HG03196 (cell line): ENCODE measurements at regions not wholly inside any gene's neighbourhood (a gene's known extent, or its start where the extent isn't known, plus 50 kb on each side); places are given as distances from the start of the nearest gene placed in this dataset.
A peak's percentile ranks its signal among the peaks of the same experiment; 100 is the strongest.

Source experiments
- ATAC-seq: cut with Tn5 transposase; IDR thresholded peaks from one replicate; pipeline ENCODE4 v1.9.1; 2021; ENCODE audit not compliant: unreplicated experiment

DNA sequence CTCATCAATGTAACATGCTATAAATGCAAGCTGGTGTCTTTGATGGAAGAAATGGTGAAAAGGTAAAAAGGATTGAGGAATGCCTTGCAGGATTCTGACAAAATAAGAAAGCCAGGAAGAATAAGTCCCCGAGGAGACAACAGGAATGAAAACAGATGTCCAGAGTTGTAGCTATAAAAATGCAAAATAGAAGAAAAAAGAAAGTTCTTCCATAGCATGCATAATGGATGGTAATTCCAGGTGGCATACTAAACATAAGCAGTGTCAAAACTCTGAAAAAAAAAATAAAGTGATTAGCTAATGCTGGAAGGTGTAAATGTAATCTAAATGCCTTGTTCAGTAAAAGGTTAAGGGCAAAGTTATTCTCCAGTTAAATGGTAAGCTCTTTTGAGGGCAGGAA, 225.9 kb upstream of the CHST9 start:
- no peak for ATAC-seq

DNA sequence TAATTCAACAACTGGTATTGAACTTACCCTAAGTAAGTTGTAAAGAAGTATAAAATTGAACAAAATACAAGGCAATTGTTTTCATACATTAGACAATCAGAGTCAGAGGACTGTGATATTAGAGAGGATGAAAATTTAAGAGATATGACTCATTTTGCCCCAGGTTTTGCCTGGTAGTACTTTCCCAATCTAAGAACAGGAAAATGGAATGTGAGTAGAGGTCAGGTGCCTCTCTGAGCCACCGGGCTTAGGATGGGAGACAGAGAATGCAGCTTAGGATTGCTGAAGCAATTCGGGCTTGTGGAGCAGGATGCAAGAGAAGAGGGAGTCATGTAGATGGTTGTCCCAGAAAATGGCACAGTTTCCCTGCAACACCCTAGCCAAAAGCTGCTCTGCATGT, 219.7 kb upstream of the CHST9 start:
- ATAC-seq = no peak

DNA sequence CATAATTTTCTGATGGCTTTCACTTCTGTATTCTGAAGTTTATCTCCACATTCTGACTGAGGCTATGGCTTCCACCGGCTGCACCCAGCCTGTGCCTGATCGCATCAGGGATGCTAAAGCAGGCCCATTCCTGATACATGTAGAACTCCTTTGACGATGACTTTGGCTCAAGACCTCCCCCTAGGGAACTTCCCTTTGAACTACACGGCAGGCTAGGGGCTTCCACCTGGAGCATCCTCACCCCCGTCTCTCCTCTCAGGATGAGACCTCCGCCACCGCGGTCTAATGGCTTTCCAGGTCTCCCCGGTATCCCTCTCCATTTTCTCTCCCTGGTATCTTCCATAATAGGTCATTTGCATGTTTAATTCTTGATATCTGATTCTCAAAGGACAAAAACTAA, 214.9 kb upstream of the CHST9 start:
- ATAC-seq = no peak

DNA sequence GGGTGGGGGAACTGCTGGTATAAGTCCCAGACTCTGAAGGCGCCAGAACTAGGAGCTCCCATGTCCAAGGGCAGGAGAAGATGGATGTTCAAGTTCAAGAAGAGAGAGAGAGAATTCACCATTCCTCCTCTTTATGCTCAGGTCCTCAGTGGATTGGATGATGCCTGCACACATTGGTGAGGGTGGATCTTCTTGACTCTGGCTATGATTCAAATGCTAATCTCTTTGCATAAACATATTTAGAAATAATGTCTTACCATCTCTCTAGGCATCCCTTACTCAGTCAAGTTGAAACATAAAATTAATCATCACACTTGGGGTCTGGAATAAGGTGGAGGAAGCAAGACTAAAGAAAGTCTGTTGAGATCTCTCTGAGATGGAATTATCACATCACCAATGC, 210.6 kb upstream of the CHST9 start:
- no peak for ATAC-seq

DNA sequence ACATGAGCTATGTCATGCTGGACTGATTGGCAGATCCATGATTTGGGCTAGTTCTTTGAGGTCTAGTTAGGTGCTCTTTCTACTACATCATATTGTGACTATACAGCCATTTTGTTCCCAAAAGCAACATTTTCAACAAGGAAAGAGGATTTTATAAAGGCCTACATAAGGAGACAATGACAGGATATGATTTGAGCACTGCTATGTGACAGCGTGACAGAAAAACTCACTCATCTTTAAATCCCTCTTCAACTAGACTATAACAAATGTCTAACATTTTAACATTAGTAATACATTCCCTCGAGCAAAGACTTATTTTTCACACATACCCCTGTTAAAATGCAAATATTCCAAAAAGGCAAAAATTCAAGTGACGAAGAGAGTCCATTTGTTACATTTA, 209.6 kb upstream of the CHST9 start:
- no peak for ATAC-seq

DNA sequence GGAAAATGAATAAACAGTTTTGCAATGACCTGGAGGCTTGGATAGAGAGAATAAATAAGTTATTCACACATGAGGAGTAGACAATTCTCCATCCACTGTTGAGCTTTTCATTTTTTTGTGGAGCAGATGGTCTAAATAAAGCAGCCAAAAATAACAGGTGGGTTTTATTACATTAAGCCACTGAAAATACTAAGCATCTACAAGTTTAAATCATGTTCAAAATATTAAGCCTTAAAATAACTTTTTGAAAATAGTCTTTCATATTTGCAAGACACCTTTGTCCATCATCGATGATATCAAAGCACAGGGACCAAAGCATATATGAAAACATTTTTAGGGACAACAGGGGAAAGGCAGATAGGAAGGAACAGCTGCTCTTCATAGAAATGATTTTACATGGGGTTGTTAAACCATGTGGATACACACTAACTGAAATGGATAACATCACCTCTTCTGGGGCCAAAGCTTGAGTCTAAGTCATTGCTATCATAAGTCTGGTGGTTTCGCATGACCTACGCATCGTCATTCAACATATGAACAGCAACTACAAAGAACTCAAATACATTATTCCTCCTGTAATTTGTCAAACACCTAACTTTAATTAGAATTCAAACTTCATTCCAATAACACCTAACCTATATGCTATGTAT, 197.6 kb upstream of the CHST9 start:
- ATAC-seq = no peak

DNA sequence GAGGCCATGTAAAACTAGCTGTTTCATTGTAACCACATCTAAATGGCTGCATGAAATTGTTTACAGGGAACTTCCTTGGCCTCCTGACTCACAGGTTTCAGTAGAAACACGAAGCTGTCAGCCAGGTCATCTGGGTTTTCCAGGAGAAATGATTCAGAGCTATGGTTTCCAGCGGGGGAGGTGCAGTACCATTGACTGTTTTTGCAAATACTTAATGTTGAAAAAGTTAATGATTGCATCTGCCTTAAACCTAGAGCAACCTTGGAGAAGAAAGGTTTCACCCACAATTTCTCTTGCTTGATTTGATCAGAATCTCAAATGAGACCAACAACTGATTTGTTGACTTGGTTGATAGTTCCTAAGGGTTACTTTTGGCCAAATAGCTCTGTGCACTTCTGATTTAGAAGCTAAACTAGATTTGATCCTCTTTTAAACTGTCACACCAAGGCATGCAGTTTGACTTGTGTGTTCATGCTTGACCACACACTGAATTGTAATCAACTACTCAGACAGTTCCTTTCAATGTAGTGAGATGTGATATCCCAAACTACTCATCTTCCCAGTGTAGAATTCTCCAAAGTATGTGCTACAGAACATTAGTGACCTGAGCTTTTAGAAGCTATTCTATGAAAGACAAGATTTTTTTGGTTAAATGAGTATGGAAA, 193.5 kb upstream of the CHST9 start:
- peak; percentile 81 for ATAC-seq

DNA sequence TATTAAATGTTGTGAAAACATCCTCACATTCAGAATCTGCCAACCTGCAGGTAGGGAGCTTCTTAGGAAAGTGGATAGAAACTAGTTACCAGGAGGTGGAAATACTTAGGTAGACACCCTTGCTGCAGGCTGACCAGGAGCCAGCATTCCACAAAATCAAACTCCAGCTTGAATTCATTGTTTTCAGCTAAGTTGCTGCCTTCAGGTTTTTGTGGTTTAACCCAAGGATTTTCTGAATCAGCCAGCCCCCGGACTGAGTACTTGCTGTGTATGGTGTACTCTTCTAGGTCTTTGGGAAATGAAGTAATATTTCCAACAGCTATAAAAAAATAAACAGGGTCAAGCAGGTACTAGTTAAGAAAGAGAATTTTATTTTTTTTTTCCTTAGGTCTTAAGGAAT, 192.1 kb upstream of the CHST9 start:
- no peak for ATAC-seq

DNA sequence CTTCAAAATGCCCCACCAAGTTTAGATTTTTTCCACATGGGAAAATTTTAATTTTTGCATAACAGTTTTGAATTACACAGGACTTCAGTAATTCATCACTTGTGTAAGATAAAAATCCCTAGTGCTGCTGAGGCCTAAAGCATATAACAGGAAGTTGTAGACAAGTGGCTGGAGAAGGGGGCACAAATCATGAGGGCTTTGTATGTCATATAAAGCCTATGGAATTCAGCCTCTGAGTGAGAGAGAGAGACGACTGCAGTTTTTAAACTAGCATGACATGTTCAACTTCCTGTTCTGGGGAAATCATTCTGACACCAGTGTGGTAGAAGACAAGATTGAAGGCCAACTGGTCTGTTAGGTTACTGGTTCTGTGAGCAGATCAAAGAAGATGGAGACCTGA, 187.3 kb upstream of the CHST9 start:
- no peak for ATAC-seq

DNA sequence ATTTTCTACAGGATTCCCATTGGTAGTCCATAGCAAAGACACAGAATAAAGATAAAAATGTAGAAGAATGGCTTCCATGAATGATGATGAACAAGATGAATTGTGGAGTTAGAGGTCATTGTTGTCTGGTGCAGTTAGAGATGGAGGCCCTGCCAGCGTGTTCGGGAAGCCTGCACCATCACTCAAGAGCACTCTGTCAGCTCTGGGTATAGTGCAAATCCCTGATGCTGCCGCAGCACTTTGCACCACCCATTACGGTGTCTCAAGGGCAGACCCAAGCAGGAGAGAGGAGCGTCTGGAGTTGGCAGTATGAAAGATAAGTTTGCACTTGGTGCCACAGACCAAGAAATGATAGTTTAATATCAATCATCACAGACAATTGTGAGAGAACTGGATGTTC, 181.6 kb upstream of the CHST9 start:
- ATAC-seq = no peak

DNA sequence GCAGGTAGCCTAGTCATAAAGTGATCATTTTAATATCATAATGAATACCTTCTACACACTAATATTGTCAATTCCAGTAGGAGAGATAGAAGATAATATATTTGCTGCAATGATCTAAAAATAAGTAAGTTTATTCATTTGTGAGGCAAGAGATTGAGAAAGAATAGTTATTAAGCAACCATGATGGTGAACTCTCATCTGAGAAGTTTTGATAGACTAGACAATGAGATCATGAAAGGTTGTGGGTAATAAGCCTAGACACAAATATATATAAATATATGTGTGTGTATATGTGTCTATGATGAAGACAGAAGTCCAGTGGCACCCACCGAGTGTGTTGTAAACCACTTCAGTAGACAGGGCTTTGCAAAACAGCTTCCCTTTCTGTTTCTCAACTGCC, 181.0 kb upstream of the CHST9 start:
- no peak for ATAC-seq

DNA sequence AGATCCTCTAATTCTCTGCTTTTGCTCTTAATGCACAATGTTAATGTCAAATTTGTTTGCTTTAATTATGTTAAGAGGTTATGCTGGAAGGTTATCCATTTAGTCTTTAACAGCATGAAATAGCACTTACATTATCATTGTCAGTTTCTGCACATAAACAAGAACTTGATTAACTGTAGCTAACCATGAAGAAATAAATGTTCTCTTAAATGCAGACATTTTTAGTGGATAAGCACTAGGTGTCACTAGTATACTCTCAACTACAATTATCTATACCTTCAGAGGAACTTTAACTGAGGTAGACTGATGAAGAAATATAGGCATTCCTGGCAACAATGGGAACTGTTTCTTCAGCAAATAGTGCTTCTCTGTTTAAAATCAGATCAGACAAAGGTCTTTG, 178.8 kb upstream of the CHST9 start:
- ATAC-seq = no peak

DNA sequence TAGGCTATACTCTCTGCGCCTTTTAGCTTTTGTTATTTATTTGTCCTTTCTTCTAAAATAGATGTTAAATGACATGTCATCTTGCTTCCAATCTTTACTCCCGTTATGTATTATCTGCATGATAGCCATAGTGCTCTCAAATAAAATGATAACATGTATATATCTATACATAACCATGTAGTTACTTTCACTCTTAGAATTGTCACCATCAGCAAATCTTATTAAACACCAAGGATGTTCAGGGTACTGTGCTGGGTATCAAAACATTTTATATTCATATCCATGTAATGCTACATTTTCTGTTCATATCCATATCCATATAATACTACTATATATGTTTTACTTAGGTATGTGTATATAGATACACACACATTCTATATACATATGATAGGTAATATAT, 176.4 kb upstream of the CHST9 start:
- no peak for ATAC-seq

DNA sequence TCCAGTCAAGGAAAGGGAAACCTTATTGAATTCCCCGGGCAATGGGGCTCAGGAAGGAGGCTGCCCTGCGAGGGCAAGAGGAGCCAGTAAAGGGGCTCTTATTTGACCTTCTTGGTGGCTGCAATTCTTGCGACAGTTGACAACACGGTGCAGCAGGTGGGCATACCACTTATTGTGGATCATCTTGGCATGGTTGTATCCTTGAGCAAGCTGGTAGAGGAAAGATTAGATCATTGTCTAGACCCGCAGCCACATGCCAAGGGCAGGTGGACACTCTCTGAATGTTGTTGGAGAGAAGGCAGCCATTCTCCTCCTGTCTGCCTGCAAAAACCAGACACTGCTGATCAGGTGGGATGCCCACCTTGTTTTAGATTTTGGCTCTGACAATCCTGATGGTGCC, 170.2 kb upstream of the CHST9 start:
- no peak for ATAC-seq

DNA sequence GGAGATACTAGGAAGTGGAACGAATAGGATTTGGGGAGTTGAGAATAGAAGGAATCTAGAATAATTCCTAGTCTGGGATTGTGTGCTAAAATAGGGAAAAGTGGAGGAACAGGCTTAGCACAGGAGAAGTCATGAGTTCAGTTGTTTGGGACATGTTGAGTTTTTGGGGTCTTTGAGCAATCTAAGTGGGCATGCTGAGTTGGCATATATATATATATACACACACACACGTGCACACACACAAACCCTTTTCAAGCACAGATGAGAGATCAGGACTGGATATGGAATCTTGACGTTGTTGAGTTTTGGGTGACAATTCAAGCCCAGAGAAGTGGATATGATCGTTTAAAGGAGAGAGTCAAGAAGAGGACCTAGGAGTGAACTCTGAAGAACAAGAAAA, 168.2 kb upstream of the CHST9 start:
- ATAC-seq = no peak

DNA sequence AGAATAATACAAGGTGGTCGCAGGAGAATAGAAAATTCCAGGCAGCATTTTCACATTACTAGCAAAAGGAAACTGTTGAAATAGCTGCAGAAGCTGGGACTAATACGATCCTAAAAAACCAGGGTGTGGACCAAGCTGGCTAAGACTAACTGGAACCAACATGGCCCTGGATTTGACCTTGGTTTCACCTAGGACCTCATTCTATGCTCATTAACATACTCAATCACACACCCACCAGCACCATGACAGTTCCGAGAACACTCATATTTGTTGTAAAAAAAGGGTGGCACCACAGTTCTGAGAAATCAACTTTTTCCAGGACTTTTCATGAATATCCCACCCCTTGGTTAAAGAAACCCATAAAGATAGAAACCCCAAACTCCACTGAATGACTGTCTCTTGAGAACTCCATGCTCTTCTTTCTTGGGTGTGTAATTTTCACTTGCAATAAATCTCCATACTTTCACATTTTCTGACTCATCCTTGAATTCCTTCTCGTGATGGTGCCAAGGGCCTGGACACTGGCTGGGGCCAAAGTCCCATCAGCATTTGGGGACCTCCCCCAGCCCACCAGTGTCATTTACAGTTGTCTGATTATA, 164.3 kb upstream of the CHST9 start:
- no peak for ATAC-seq

DNA sequence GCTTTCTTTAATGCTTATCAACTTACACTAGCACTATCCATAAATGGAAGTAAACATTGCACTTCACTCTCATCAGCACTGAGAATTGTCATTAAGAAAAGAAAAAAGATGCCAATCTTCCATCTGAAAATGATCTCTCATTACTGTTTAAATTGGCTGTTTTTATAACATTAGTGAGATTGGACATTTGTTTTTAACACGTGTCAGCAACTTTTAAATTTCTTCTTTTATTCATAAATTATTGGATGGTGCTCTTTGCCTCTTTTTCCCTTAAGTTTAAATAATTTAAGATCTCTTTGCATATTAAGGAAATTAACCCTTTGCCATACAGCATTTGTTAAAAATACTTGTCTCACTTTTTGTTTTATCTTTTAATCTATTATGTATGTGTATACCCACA, 146.5 kb upstream of the CHST9 start:
- ATAC-seq = no peak

DNA sequence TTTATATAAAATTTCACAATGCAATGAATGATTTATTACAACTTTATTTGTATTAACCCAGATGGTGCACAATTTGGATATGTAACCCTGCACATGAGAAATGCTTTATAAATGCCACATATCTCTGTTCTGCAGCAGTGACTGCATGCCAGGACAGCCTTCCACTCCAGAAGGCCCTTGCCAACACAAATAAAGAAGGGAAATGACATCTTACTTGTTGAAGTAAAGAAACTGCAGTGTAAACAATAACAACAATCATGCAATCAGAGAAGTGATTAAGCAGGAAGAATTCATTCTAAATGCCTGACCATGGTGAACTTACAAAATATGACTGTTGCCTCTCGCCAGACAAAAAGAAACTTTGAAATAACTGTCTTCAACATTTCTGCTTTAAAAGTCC, 129.9 kb upstream of the CHST9 start:
- ATAC-seq = no peak

DNA sequence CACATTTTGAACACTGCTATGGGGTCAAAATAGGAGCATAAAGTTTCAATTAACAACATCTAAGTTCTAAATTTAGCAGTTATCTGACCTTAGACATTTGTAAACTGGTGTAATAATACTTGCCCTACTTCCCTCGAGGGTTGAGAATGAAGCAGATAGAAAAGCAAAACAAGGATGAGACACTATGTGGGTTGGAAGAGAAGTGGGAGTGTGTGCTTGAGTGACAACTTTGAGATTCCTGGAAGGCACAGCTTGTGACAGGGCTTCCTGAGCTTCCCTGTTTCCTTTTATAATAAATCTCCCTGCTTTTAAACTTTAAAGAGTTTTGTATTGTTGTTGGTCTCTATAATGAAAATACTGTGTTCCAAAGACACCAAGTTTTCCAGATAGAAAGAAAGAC, 128.6 kb upstream of the CHST9 start:
- no peak for ATAC-seq

DNA sequence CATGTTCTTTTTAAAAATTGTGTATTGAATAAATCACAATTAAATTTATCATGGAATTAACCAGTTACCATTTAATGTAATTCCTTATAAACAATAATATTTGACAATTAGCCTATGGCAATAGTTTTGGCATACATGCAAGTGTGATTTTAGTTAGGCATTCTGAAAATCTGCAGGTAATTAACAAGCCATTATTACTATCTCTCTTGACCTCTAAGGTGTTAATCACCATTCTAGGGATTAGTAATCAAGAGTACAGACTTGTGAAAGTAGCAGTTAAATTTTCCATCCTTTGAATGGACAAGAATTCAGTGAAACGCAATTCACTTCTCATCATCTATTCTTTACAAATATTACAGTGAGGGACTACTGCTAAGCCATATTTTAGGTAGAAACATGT, 127.7 kb upstream of the CHST9 start:
- ATAC-seq = no peak

DNA sequence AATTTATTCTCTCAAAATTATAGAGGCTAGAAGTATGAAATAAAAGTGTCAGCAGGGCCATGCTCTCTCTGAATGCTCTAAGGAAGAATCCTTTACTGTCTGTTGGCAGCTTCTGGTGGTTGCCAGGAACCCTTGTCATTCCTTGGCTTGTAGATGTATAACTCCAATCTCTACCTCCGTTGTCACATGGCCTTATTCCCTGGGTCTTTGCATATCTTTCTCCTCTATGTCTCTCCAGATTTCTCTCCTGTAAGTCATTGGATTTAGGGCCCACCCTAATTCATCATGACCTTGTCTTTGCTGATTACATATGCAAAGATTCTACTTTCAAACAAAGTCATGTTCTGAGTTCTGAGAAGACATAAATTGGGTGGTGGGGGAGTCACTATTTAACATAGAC, 127.0 kb upstream of the CHST9 start:
- ATAC-seq = no peak

DNA sequence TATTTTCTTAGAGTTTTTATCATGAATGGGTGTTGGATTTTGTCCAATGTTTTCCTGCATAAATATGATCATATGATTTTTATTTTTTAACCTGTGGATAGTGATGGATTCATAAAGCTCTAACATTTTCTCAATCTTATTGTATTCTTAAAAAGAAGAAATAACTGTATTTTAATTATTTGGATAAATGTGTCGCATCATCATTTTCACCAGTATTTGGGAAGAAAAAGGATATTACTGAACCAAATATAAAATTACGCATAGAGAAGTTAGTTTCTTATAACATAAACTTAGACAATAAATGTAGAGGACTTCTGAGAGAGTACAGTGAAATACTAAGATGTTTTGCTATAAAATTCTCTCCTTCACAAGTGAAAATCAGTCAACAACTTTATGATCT, 126.0 kb upstream of the CHST9 start:
- no peak for ATAC-seq
